ENCODE measurements at regions not wholly inside any gene's neighbourhood (a gene's known extent, or its start where the extent isn't known, plus 50 kb on each side); places are given as distances from the start of the nearest gene placed in this dataset.

GRCh38 chr4:153137677-153138630, 66.3 kb upstream of the TRIM2 start:
- WGBS, 2 donors, result 90 to 93% methylated on average over 7 to 8 of the region's 8 CpGs
- Histone ChIP-seq H3K4me1 (no peaks in the 10 kb centered on the region), H3K4me3 (replicated peaks in 1 of 3) (no peak overlapping the region), H3K9me3 (no peaks in the 10 kb centered on the region), H3K36me3 (no peaks in the 10 kb centered on the region), H3K27me3 (no peaks in the 10 kb centered on the region), H3K27ac (no peak overlapping the region)
- no peak for DNase-seq
- TF ChIP-seq CTCF (IDR thresholded peaks at IDR 0.05), result no peak
- no peak for TF ChIP-seq POLR2A (IDR thresholded peaks at IDR 0.05)
- intact Hi-C loops (cut with DNase I), result no loop called here

- 89 to 91% methylated on average over 5 of the region's 5 CpGs for WGBS, 2 donors
- Histone ChIP-seq H3K27me3 (no peaks in the 10 kb centered on the region), H3K36me3 (no peaks in the 10 kb centered on the region), H3K4me3 (replicated peaks in 1 of 3) (no peak overlapping the region), H3K9me3 (no peaks in the 10 kb centered on the region), H3K27ac (no peak overlapping the region), H3K4me1 (peaks cover 0 to 7% of the 10 kb centered on the region in 2 donors)
- TF ChIP-seq POLR2A (IDR thresholded peaks at IDR 0.05), result no peak
- no peak for TF ChIP-seq CTCF (IDR thresholded peaks at IDR 0.05)
- DNase-seq, result no peak
- intact Hi-C loops (cut with DNase I), result no loop called here
Measured at GRCh38 chr4:153138736-153139135, 65.5 kb upstream of the TRIM2 start.

GRCh38 chr4:153140294-153140693, 63.9 kb upstream of the TRIM2 start:
- 93 to 95% methylated on average over 5 of the region's 5 CpGs for WGBS, 2 donors
- Histone ChIP-seq H3K9me3 (no peaks in the 10 kb centered on the region), H3K36me3 (no peaks in the 10 kb centered on the region), H3K27me3 (no peaks in the 10 kb centered on the region), H3K4me1 (peaks cover 0 to 10% of the 10 kb centered on the region in 2 donors), H3K4me3 (replicated peaks in 1 of 3) (no peak overlapping the region), H3K27ac (no peak overlapping the region)
- no peak for DNase-seq
- no peak for TF ChIP-seq POLR2A (IDR thresholded peaks at IDR 0.05)
- TF ChIP-seq CTCF (IDR thresholded peaks at IDR 0.05), result no peak
- intact Hi-C loops (cut with DNase I), result loop anchor here (5.0 kb wide), 1 partner anchor 182 kb away; no protein-coding TSS in a partner anchor

GRCh38 chr4:153141238-153141637, 63.0 kb upstream of the TRIM2 start:
- H3K27ac ChIP-seq, result no peak overlapping the region
- TF ChIP-seq CTCF (IDR thresholded peaks at IDR 0.05), result no peak
- TF ChIP-seq POLR2A (IDR thresholded peaks at IDR 0.05), result no peak
- WGBS, 2 donors, result 100% methylated on average over 1 of the region's 1 CpG
- intact Hi-C loops (cut with DNase I), result loop anchor here (5.0 kb wide), 1 partner anchor 181 kb away; no protein-coding TSS in a partner anchor
- H3K27me3 ChIP-seq, result no peaks in the 10 kb centered on the region
- no peaks in the 10 kb centered on the region for H3K36me3 ChIP-seq
- no peak for DNase-seq
- H3K4me3 ChIP-seq (replicated peaks in 1 of 3), result no peak overlapping the region
- H3K9me3 ChIP-seq, result no peaks in the 10 kb centered on the region
- H3K4me1 ChIP-seq, result peaks cover 0 to 10% of the 10 kb centered on the region in 2 donors

Measured in thyroid gland (tissue), 4 donors.